ENCODE measurements at regions not wholly inside any gene's neighbourhood (a gene's known extent, or its start where the extent isn't known, plus 50 kb on each side); places are given as distances from the start of the nearest gene placed in this dataset.

GRCh38 chr16:64730261-64730660, 391.6 kb downstream of the CDH11 start:
- Histone ChIP-seq H3K4me3 (no peak overlapping the region), H3K27ac (no peak overlapping the region), H3K36me3 (no peaks in the 10 kb centered on the region), H3K9me3 (no peaks in the 10 kb centered on the region), H3K4me1 (no peaks in the 10 kb centered on the region), H3K27me3 (no peaks in the 10 kb centered on the region)
- intact Hi-C loops (cut with DNase I), result no loop called here
- TF ChIP-seq CTCF (IDR thresholded peaks at IDR 0.05), result no peak
- ATAC-seq (no peak), DNase-seq (no peak)

GRCh38 chr16:64724339-64724738, 397.5 kb downstream of the CDH11 start:
- intact Hi-C loops (cut with DNase I), result no loop called here
- no peak overlapping the region for H3K27ac ChIP-seq
- ATAC-seq (no peak), DNase-seq (no peak)
- H3K4me1 ChIP-seq, result no peaks in the 10 kb centered on the region
- H3K9me3 ChIP-seq, result no peaks in the 10 kb centered on the region
- no peaks in the 10 kb centered on the region for H3K27me3 ChIP-seq
- H3K36me3 ChIP-seq, result no peaks in the 10 kb centered on the region
- no peak for TF ChIP-seq CTCF (IDR thresholded peaks at IDR 0.05)
- no peak overlapping the region for H3K4me3 ChIP-seq

- intact Hi-C loops (cut with DNase I), result no loop called here
These were observed 403.4 kb downstream of the CDH11 start for GRCh38 chr16:64718486-64718885.

GRCh38 chr16:64717871-64718270, 404.0 kb downstream of the CDH11 start:
- H3K9me3 ChIP-seq, result no peaks in the 10 kb centered on the region
- no peak overlapping the region for H3K27ac ChIP-seq
- H3K36me3 ChIP-seq, result no peaks in the 10 kb centered on the region
- no peak for DNase-seq
- no peak overlapping the region for H3K4me3 ChIP-seq
- no peaks in the 10 kb centered on the region for H3K27me3 ChIP-seq
- ATAC-seq, result no peak
- TF ChIP-seq CTCF (IDR thresholded peaks at IDR 0.05), result no peak
- H3K4me1 ChIP-seq, result no peaks in the 10 kb centered on the region
- intact Hi-C loops (cut with DNase I), result no loop called here

More at GRCh38 chr16:64718486-64718885, 403.4 kb downstream of the CDH11 start:
- ATAC-seq (no peak), DNase-seq (no peak)
- no peak overlapping the region for H3K27ac ChIP-seq
- no peaks in the 10 kb centered on the region for H3K9me3 ChIP-seq
- no peaks in the 10 kb centered on the region for H3K27me3 ChIP-seq
- no peak overlapping the region for H3K4me3 ChIP-seq
- H3K36me3 ChIP-seq, result no peaks in the 10 kb centered on the region
- TF ChIP-seq CTCF (IDR thresholded peaks at IDR 0.05), result no peak
- H3K4me1 ChIP-seq, result no peaks in the 10 kb centered on the region

- intact Hi-C loops (cut with DNase I), result no loop called here
- H3K27ac ChIP-seq, result no peak overlapping the region
- TF ChIP-seq CTCF (IDR thresholded peaks at IDR 0.05), result no peak
- no peak overlapping the region for H3K4me3 ChIP-seq
- DNase-seq, result no peak
- no peak for ATAC-seq
- no peaks in the 10 kb centered on the region for H3K9me3 ChIP-seq
- H3K4me1 ChIP-seq, result no peaks in the 10 kb centered on the region
- H3K36me3 ChIP-seq, result no peaks in the 10 kb centered on the region
- no peaks in the 10 kb centered on the region for H3K27me3 ChIP-seq
These were observed 406.2 kb downstream of the CDH11 start for GRCh38 chr16:64715624-64716023.

- DNase-seq (no peak), ATAC-seq (no peak)
- Histone ChIP-seq H3K36me3 (no peaks in the 10 kb centered on the region), H3K27ac (no peak overlapping the region), H3K27me3 (no peaks in the 10 kb centered on the region), H3K4me3 (no peak overlapping the region), H3K4me1 (no peaks in the 10 kb centered on the region), H3K9me3 (no peaks in the 10 kb centered on the region)
- TF ChIP-seq CTCF (IDR thresholded peaks at IDR 0.05), result no peak
- intact Hi-C loops (cut with DNase I), result no loop called here
These were observed 409.8 kb downstream of the CDH11 start for GRCh38 chr16:64712026-64712425.

Measured in upper lobe of right lung (tissue), 1 donor.